GM10266 (cell line): ENCODE measurements at regions not wholly inside any gene's neighbourhood (a gene's known extent, or its start where the extent isn't known, plus 50 kb on each side); places are given as distances from the start of the nearest gene placed in this dataset.

Source experiments
- DNase-seq: peaks from one replicate; pipeline ENCODE4 v3.0.0; 2012; ENCODE audit errors: extremely low spot score
- TF ChIP-seq, protein P1 (sequence below): IDR thresholded peaks from 2 replicates; pipeline ENCODE4 v1.5.1; 2012; ENCODE audit warnings: mild to moderate bottlenecking, low read depth; ENCODE audit not compliant: control insufficient read depth, insufficient read depth; ENCODE audit errors: missing control alignments

DNA sequence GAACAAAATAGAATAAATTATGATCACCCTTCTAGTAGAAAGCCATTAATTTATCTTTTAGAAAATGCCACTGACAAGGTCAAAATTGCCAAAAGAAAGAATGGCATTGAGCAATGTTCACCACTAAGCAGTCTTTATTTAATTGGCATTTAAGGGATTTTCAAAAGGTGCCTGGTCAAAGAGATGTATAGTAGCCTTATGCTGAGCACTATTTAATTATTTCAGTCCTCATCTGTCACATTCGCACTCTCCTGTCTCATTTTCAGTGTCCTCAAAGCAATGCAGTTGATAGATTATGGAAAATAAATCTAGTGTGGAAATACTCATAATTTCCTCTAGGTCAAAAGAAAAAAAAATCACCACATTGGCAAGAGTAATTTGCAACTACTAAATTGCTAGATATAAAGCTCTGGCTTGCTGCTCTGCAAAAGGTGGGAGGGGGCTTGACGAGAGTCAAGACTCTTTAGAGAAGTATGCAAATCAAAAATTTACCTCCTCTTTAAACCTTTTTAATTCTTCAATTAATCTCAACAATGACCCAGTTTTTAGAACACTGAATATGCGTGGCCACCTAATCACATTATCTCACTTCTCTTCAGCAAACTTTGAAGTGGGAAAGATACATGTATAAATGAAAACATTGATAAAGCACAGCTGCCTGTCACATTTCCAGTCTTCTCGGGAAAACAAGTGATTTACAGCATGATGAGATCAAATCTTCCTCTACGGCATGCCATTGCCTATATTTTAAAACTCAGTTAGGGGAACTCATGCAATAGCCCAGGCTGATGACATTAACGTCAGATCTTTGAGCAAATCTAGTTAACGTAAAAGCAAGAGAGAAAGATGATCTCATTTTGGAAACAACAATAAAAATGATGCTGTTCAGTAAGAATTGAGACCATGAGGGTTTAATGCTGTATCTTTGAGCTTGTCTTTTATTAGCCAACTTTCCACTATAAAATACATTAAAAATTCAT is 373.1 kb upstream of the DCN start:
- TF ChIP-seq, protein P1, sequence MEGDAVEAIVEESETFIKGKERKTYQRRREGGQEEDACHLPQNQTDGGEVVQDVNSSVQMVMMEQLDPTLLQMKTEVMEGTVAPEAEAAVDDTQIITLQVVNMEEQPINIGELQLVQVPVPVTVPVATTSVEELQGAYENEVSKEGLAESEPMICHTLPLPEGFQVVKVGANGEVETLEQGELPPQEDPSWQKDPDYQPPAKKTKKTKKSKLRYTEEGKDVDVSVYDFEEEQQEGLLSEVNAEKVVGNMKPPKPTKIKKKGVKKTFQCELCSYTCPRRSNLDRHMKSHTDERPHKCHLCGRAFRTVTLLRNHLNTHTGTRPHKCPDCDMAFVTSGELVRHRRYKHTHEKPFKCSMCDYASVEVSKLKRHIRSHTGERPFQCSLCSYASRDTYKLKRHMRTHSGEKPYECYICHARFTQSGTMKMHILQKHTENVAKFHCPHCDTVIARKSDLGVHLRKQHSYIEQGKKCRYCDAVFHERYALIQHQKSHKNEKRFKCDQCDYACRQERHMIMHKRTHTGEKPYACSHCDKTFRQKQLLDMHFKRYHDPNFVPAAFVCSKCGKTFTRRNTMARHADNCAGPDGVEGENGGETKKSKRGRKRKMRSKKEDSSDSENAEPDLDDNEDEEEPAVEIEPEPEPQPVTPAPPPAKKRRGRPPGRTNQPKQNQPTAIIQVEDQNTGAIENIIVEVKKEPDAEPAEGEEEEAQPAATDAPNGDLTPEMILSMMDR, result no peak
- no peak for DNase-seq

DNA sequence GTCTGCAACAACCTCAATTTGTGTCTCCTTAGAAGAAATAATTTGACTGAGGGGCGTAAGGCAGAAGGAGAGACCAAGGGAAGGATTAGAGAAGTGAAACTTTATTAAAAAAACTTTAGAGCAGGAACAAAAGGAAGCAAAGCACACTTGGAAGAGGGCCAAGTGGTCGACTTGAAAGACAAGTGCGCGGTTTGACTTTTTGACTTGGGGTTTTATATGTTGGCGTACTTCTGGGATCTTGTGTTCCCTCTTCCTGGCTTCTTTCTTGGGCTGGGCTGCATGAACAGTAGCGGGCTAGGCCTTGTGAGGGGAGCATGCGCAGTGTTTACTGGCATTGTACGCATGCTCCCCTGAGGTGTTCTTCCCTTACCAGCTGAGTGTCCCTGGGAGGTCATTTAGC is 369.3 kb upstream of the DCN start:
- TF ChIP-seq, protein P1, result no peak
- DNase-seq, result no peak

GRCh38 chr12:91551242-91551641 is 368.6 kb upstream of the DCN start:
- TF ChIP-seq, protein P1, result no peak
- no peak for DNase-seq

- TF ChIP-seq, protein P1, result no peak
- DNase-seq, result no peak
These were observed 360.0 kb upstream of the DCN start for GRCh38 chr12:91542666-91543065.

DNA sequence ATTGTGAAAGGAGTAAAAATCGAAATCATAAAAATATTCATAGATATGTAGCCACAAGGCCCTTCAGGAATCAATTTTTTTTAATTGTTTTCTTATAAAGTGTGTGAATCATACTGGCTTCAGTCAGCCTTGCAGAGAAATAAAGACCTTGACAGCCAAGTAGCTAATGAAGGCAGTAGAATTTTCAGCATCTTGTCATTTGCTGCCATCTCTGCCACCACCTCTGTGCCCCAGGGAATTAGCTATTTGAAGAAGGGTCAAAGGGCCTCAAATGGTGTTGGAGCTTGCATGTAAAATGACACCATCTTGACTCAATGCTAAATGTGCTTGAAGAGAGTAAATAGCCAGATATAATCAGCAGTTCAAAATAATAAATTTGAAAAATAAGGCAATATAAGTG is 359.4 kb upstream of the DCN start:
- no peak for DNase-seq
- TF ChIP-seq, protein P1, result no peak

DNA sequence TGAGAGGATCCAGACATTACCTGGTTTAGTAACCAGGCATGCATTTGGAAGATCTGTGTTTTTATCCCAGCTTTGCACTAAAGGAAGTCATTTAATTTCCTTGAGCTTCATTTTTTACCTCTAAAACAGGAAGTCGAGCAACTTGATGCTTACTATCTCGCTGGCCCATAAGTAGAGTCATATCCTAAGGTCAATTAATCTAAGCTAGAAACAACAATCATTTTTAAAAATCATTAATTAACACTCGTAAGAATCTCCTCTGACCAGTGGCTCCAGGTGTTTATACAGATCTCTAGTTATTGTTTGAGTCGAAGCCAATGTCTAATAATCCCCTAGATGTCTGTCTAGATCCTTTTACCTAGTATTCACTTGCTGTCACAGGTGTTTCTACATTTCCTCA is 355.8 kb upstream of the DCN start:
- TF ChIP-seq, protein P1, result no peak
- no peak for DNase-seq

DNA sequence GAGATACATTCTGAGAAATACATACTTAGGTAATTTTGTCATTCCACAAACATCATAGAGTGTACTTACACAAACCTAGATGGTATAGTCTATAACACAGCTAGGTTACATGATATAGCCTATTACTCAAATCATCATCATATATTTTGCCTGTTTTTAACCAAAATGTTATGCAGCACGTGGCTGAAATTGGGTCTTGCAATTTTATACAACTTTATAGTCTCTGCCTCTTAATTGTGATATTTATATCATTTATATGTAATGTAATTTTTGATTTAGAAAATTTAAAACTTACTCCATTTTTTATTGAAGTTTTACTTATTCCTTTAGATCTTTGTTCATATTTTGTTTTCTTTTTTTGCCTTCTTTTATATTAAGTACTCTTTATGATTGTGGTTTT is 350.7 kb upstream of the DCN start:
- DNase-seq, result no peak
- TF ChIP-seq, protein P1, result no peak
